ENCODE measurements at regions not wholly inside any gene's neighbourhood (a gene's known extent, or its start where the extent isn't known, plus 50 kb on each side); places are given as distances from the start of the nearest gene placed in this dataset. TPM values are rescaled to one million over a fixed set of nuclear protein-coding genes. Genes with fewer than 3 reads are reported as not detected.

DNA sequence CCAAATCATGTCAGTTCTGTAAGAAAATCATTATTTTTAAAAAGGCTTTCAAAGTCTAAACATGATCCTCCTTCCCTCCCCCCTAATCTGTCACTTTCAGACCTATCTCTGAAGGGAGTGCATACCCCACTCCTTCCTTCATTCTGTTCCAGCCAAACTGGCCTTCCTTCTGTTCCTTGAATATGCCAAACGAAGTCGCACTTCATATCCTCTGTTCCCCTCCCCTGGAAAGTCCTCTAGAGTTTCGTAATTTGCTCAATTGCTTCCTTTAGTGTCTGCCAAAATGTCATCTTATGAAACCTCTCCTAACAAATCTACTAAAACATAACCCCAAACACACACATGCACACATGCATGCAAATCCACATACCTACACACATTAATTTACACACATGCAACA is 69.5 kb upstream of the TUSC7 start:
- no peak for DNase-seq

DNA sequence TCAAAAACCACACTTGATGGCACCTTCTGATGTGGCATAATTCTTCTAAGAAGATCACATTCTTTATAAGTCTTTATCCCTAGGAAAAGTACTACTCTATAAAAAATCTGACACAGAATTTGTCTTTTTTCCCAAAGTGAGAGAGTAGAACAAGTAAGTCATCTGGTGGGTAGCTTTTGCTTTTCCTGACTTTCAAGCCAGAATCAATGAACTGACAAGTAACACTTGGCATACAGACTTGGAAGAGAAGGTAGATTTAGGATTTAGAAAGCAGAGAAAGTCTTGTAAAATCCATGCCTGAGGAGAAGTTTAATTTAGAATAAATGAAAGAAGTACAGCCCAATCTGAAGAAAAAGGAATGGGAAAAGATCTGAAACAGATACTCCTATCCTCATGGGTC is 66.6 kb upstream of the TUSC7 start:
- DNase-seq: no peak

DNA sequence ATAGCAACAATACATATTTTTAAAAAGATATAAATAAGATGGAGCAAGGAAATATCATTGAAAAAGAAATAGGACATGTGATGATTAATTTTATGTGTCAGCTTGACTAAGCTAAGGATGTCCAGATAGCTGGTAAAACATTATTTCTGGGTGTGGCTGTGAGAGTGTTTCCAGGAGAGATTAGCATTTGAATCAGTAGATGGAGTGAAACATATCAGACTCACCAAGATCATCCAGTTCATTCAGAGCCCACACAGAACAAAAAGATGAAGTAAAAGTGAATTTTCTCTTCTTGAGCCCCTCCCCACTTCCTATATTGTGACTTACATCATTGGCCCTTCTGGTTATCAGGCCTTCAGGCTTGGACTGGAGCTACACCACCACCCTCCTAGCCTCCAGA is 61.6 kb upstream of the TUSC7 start:
- no peak for DNase-seq

Small RNAs in the stretch of these regions (small RNA-seq; reads per million reads assigned to genes)
- not detected for gene RN7SL582P (ENCODE audit: low replicate concordance)
